Body of pancreas (tissue), 4 donors: ENCODE measurements at regions not wholly inside any gene's neighbourhood (a gene's known extent, or its start where the extent isn't known, plus 50 kb on each side); places are given as distances from the start of the nearest gene placed in this dataset.

ENCODE experiments used
- ATAC-seq: fragments of 150-250 bp; one replicate; pipeline ENCODE4 v1.9.1; 2016
- DNase-seq, 4 donors: peaks; one replicate each; pipeline ENCODE4 v3.0.0-alpha.2; 2019
- H3K27ac ChIP-seq, 4 donors: fragments of 200-600 bp; sonication (generic); 1 replicate in 3 of 4; 2 replicates in 1 of 4; pipeline versions ENCODE4 v1.5.1 to v1.6.1; 2016 to 2019; ENCODE audit warnings: mild to moderate bottlenecking in 1 of 4, mixed read lengths in 1 of 4, moderate library complexity in 1 of 4
- H3K27me3 ChIP-seq, 2 donors: fragments of 200-600 bp; sonication (generic); one replicate each; pipeline ENCODE4 v1.6.0; 2016; ENCODE audit warnings: mild to moderate bottlenecking in 1 of 2
- H3K36me3 ChIP-seq, 2 donors: fragments of 200-600 bp; sonication (generic); replicated peaks in 1 of 2; 2 replicates each; pipeline ENCODE4 v1.5.1; 2016; ENCODE audit warnings: low read depth in 2 of 2; ENCODE audit not compliant: insufficient read depth in 1 of 2
- H3K4me1 ChIP-seq: fragments of 200-600 bp; sonication (generic); one replicate; pipeline ENCODE4 v1.6.0; 2016
- H3K4me3 ChIP-seq, 2 donors: fragments of 200-600 bp; sonication (generic); 1 replicate in 1 of 2; 2 replicates in 1 of 2; pipeline ENCODE4 v1.5.1; 2016 to 2019
- H3K9me3 ChIP-seq, 3 donors: fragments of 200-600 bp; sonication (generic); 1 replicate in 2 of 3; 2 replicates in 1 of 3; pipeline ENCODE4 v1.5.1; 2016
- CTCF ChIP-seq, 7 experiments: fragments of 450-650 bp in 4 of 7; fragments of 200-600 bp in 3 of 7; sonication (generic) in 3 of 7; IDR thresholded peaks; one replicate each; pipeline ENCODE4 v1.5.1; 2016 to 2019; ENCODE audit warnings: antibody characterized with exemption in 7 of 7
- POLR2A ChIP-seq, 3 donors: fragments of 450-650 bp; IDR thresholded peaks; one replicate each; pipeline ENCODE4 v1.6.1; 2016; ENCODE audit warnings: antibody characterized with exemption in 3 of 3, mild to moderate bottlenecking in 2 of 3
- WGBS, 2 donors: methylation state at CpG; one replicate each; pipeline ENCODE4 v1.1.5; 2017; 5-methylcytosine and 5-hydroxymethylcytosine counted together
- intact Hi-C: fragments of 100-400 bp; cut with DNase I; formaldehyde crosslinking; loops from one replicate; pipeline ENCODE4 v1.15.1; 2023

GRCh38 chr4:14518136-14518535, 484.1 kb upstream of the CPEB2 start:
- intact Hi-C loops: no loop called here
- Histone ChIP-seq H3K36me3 (no peaks in the 10 kb centered on the region), H3K4me1 (no peaks in the 10 kb centered on the region), H3K27me3 (no peaks in the 10 kb centered on the region), H3K27ac (no peak overlapping the region), H3K9me3 (no peaks in the 10 kb centered on the region), H3K4me3 (no peak overlapping the region)
- TF ChIP-seq CTCF (IDR thresholded peaks at IDR 0.05) (no peak), POLR2A (IDR thresholded peaks at IDR 0.05) (no peak)
- WGBS, 2 donors: 44 to 47% methylated on average over 2 of the region's 2 CpGs
- DNase-seq (no peak), ATAC-seq (no peak)

GRCh38 chr4:14520171-14520570, 482.1 kb upstream of the CPEB2 start:
- Histone ChIP-seq H3K27ac (no peak overlapping the region), H3K4me3 (no peak overlapping the region), H3K4me1 (no peaks in the 10 kb centered on the region), H3K36me3 (no peaks in the 10 kb centered on the region), H3K27me3 (no peaks in the 10 kb centered on the region), H3K9me3 (no peaks in the 10 kb centered on the region)
- TF ChIP-seq POLR2A (IDR thresholded peaks at IDR 0.05): no peak
- TF ChIP-seq CTCF (IDR thresholded peaks at IDR 0.05): no peak
- ATAC-seq: no peak
- WGBS, 2 donors: 57 to 82% methylated on average over 1 of the region's 1 CpG
- intact Hi-C loops: no loop called here
- DNase-seq: no peak

GRCh38 chr4:14524276-14524675, 478.0 kb upstream of the CPEB2 start:
- WGBS, 2 donors: 83 to 88% methylated on average over 1 of the region's 1 CpG
- no peak for DNase-seq
- Histone ChIP-seq H3K4me1 (no peaks in the 10 kb centered on the region), H3K27me3 (no peaks in the 10 kb centered on the region), H3K9me3 (no peaks in the 10 kb centered on the region), H3K4me3 (no peak overlapping the region), H3K27ac (no peak overlapping the region), H3K36me3 (no peaks in the 10 kb centered on the region)
- no peak for ATAC-seq
- intact Hi-C loops: no loop called here
- no peak for TF ChIP-seq POLR2A (IDR thresholded peaks at IDR 0.05)
- TF ChIP-seq CTCF (IDR thresholded peaks at IDR 0.05): no peak

GRCh38 chr4:14528918-14529317, 473.4 kb upstream of the CPEB2 start:
- no peak for ATAC-seq
- H3K27ac ChIP-seq: no peak overlapping the region
- intact Hi-C loops: no loop called here
- 57 to 79% methylated on average over 2 of the region's 2 CpGs for WGBS, 2 donors
- H3K4me1 ChIP-seq: no peaks in the 10 kb centered on the region
- no peak for DNase-seq
- TF ChIP-seq POLR2A (IDR thresholded peaks at IDR 0.05): no peak
- TF ChIP-seq CTCF (IDR thresholded peaks at IDR 0.05): no peak
- no peaks in the 10 kb centered on the region for H3K27me3 ChIP-seq
- no peak overlapping the region for H3K4me3 ChIP-seq
- no peaks in the 10 kb centered on the region for H3K36me3 ChIP-seq
- no peaks in the 10 kb centered on the region for H3K9me3 ChIP-seq

GRCh38 chr4:14529653-14530052, 472.6 kb upstream of the CPEB2 start:
- Histone ChIP-seq H3K9me3 (no peaks in the 10 kb centered on the region), H3K4me1 (no peaks in the 10 kb centered on the region), H3K36me3 (no peaks in the 10 kb centered on the region), H3K27ac (no peak overlapping the region), H3K27me3 (no peaks in the 10 kb centered on the region), H3K4me3 (no peak overlapping the region)
- DNase-seq (no peak), ATAC-seq (no peak)
- 62 to 63% methylated on average over 4 of the region's 4 CpGs for WGBS, 2 donors
- no peak for TF ChIP-seq POLR2A (IDR thresholded peaks at IDR 0.05)
- no peak for TF ChIP-seq CTCF (IDR thresholded peaks at IDR 0.05)
- intact Hi-C loops: no loop called here
